HepG2 (cell line): ENCODE measurements at regions not wholly inside any gene's neighbourhood (a gene's known extent, or its start where the extent isn't known, plus 50 kb on each side); places are given as distances from the start of the nearest gene placed in this dataset.

Source experiments
- BCLAF1 ChIP-seq: fragments of 450-650 bp; IDR thresholded peaks from 2 replicates; pipeline ENCODE4 v1.6.1; 2017; ENCODE audit warnings: mild to moderate bottlenecking
- HDAC1 ChIP-seq: sonication (generic); formaldehyde crosslinking; IDR thresholded peaks from 2 replicates; pipeline ENCODE4 v1.5.1; 2020; ENCODE audit warnings: mild to moderate bottlenecking, missing genetic modification reagents
- REXO4 ChIP-seq: sonication (generic); formaldehyde crosslinking; IDR thresholded peaks from 2 replicates; pipeline ENCODE4 v1.8.0; 2022; ENCODE audit warnings: missing genetic modification reagents, mild to moderate bottlenecking, borderline replicate concordance
- ZNF646 ChIP-seq: sonication (generic); formaldehyde crosslinking; IDR thresholded peaks from 2 replicates; pipeline ENCODE4 v1.9.0; 2021; ENCODE audit warnings: mild to moderate bottlenecking, missing genetic modification reagents

- TF ChIP-seq BCLAF1 (no peak), HDAC1 (CRISPR knock-in tag) (no peak), REXO4 (CRISPR knock-in tag) (no peak), ZNF646 (CRISPR knock-in tag) (no peak)
These were observed 732.4 kb upstream of the GBE1 start (continued) for GRCh38 chr3:82493858-82494257.
